GM21723 (cell line): ENCODE measurements at regions not wholly inside any gene's neighbourhood (a gene's known extent, or its start where the extent isn't known, plus 50 kb on each side); places are given as distances from the start of the nearest gene placed in this dataset.
"Not testable (repeated sequence)": the region's sequence is repeated elsewhere in the genome, so short reads cannot be mapped to it uniquely, and the experiment has no call there.

ENCODE experiments used
- ATAC-seq: cut with Tn5 transposase; IDR thresholded peaks from one replicate; pipeline ENCODE4 v1.9.1; 2021; ENCODE audit warnings: mild to moderate bottlenecking, moderate library complexity; ENCODE audit not compliant: unreplicated experiment

DNA sequence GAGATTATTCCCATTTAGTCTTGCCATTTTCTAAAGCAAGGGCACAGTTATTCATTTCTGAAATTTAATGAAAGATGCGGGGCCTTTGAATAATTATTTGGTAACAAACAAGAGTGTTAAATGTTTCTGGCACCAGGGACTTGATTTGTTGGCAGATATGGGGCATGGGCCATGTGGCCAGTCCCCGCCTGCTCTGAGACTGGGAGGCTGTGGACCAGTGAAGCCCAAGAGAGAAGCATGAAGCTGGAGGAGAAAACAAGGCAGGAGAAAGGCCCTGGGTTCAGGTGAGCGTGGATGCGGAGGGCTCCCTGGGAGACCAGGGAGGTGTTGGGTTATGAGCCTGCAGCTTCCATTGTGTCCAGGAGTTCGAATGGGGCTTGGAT, 378.5 kb downstream of the TCERG1L start:
- ATAC-seq: no peak

DNA sequence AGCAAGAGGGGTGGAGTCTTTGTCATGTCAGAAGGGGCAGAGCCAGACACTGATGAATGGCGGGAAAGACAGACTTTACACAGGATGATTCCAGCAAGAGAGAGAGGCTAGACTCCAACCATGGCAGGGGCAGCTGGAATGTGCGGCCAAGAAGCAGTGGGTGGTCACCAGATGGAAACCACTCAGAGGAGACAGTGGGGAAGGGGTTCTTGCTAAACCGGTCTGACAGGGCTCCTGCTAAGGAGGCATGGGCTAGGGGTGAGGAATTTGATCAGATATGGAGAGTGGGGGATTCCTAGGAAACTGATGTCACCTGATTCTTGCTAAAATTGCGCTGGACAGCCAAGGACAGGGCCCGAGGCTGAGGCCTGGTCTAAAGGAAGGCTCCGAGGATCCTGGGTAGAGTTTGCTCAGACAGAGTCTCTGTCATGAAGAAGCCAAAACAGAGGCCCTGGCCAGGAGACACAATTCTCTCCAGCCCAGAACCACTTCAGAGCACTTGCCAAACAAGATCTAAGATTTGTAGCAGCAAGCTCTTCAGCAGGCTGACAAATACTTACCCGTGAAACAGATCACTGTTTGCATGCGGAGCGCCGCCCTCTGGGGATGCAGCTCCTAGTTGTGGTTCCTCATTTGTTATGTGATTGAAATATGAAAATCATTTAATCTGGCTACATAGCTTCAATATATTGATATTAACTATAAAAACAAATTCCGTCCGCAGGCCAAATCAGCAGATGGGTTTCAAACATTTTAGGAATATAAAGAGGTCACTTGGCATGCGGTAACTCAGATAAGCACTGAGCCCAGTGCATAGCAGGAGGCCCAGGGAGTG, 377.0 kb downstream of the TCERG1L start:
- no peak for ATAC-seq

DNA sequence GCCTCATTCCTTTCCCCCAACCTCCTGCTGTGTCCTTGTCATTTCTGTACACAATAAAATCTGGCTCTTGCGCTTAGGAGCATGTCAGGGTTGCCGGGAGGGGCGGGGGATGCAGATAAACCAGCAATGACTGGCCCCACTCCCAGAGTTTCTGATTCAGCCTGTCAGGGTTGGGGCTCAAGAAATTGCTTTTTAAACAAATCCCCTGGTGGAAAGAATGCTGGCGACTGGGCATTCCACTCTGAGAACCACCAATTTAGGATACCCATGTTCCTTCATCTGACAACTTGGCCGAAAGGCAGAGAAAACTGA, 376.4 kb downstream of the TCERG1L start:
- ATAC-seq: no peak

DNA sequence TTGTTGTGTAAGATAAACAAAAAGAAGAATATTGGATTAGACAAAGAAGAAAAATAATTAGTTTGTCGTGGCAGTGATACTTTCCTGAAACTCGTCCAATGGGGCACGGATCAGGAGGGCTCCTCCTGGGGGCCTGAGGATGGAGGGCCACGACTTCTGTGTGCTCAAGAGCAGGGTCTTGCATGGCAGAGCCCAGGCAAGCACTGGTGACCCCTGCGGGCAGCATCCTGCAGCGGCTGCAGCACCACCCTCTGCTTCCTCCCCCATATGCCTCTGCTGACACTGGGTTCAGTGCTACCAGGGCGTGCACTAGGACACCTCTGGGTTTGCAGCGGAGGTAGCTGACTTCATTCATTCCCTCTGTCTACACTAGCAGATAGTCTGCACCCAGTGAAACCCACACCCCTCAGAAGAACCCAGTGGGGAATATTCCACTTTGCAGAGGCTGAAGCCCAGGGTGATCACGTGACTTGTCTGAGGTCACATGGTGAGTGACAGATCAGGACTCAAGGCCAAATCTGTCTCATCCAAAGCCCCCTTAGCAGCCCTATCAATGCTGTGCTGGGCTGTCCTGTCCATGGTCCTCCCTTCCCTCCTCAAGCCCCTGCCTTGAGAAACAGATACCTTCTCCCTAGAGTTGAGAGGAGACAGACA, 375.5 kb downstream of the TCERG1L start:
- ATAC-seq: no peak

DNA sequence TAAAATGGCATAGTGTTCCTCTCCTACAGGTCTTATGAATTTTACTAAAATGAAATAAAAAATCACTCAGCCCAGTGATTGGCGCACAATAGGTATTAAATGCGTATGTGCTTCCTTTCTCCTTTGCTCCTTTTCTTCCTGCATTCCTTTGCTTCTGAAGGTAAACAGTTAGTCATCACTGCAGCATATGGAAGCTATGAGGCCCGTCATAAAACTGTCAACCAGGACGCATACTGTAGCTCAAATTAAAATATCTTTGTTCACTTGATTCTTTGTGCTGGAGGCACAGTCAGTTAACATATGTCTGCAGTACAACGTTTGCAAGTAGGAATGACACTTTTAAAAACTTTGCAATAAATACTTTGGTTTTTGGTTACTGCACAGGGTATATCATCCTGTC, 374.7 kb downstream of the TCERG1L start:
- ATAC-seq: no peak

DNA sequence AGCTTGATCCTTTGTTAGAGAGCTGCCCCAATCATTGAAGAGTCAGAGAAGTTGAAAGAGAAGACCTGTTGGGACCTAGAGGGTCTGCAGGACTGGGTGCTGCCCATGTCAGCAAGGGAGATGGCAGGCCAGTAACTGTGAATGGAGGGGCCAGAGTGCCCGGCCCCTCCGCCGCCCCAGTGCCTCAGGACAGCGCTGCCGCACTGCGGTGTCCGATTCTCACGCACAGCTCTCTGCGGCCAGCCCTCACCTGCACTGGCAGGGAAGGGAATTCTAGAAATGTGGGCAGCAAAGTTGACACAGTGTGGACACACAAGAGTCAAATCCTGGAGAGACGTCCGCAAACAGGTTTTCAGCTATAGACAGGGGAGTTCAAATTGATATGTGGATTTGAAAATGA, 373.5 kb downstream of the TCERG1L start:
- ATAC-seq: no peak

DNA sequence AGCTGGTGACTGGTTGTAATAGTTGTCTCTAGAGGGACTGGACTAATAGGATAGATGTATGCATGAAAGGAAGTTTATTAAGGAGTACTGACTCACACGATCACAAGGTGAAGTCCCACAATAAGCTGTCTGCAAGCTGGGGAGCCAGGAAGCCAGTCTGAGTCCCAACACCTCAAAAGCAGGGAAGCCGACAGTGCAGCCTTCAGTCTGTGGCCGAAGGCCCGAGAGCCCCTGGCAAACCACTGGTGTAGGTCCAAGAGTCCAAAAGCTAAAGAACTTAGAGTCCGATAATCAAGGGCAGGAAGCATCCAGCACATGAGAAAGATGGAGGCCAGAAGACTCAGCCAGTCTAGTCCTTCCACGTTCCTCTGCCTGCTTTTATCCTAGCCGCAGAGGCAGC, 372.6 kb downstream of the TCERG1L start:
- not testable (repeated sequence) for ATAC-seq

DNA sequence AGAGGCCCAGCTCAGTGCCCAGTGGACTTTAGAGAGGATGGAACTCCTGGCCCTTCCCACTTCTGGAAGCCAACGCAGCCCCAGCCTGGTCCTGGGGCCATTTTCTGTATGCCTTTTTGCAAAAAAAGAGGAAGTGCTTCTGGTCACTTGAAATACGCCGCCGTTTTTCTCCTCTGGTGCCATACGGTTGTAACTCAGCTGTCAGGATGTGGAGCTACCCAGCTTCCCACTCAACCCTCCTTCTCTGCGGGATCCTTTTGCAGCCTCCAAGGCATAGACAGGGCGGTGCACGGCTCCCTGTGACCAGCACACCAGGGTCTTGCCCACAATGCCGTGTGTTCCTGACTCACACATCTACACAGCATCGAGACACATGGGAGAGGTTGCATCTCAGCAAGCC, 369.6 kb downstream of the TCERG1L start:
- no peak for ATAC-seq

DNA sequence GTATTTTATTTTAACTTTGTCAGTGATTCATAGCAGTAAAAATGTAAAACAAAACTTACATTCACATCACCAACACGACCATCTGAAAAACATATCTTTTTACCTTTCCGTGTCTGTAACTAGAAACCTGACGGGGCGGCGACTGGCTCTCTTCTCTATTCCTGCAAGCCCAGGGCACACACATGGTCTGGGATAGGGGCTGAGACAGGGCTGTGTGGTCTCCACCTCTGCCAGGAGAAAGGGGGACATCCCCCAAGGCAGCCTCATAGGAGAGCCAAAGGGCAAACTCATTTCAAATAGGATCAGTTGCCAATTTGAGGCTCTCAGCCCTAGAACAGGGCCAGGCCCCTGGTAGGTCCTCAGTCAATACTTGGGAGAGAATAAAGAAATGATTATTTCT, 359.4 kb downstream of the TCERG1L start:
- no peak for ATAC-seq

DNA sequence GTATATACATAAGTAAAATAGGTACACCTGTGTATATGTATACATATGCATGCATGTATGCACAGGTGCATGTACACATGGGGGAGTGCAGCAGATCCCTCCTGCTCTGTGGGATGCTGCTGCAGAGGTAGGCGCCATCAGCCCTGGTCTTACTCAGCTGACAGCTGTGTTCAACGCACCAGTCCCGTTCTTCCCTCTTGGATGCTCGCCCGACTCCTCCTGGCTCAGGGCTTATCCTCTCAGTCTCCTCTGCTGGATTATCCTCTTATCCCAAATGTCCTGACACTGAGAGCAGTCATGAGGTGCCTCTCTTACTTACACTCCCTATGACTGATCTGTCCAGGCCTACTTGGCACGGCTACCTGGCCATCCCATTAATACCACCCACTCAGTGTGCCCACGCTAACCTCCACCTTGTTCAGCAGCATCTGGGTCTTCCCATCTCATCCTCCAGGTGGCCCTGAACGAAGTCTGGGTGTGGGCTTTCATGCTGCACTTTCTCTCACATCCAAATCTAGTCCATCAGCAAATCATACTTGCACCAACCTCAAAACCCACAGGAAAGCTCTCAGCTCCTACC, 357.1 kb downstream of the TCERG1L start:
- no peak for ATAC-seq

DNA sequence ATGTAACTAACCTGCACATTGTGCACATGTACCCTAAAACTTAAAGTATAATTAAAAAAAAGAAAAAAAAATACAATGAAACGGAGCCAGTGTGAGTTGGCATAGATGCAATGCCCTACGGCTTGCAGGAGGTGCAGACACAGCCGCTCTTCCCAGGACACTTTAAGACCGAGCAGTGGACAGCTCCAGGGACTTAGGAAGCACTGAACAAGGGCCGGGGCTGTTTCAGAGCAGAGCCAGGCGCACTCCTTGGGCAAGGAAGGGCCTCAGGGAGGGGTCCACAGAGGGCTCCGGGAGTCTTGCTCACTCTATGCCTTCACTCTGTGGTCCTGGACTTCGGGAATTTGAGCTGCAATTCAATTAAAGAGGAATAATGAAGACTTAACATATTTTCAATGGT, 355.3 kb downstream of the TCERG1L start:
- no peak for ATAC-seq

DNA sequence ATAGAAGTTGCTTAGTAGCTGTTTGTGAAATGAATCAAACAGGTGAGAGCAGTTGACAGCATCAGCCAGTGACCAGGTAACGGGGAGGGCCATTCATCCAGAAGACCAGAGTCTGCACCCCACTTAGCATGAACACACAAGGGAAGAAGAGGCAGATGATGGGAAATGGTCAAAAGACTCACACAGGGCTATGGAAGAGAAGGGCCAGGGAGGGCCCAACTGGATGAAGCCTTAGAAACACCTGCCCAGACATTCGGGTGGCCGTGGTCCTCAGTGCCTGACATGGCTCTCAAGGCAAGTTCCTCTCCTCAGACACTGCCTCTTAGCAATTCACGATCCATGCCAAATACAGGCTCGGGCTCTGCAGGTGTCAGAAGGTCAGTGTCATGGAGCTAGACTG, 354.1 kb downstream of the TCERG1L start:
- no peak for ATAC-seq

DNA sequence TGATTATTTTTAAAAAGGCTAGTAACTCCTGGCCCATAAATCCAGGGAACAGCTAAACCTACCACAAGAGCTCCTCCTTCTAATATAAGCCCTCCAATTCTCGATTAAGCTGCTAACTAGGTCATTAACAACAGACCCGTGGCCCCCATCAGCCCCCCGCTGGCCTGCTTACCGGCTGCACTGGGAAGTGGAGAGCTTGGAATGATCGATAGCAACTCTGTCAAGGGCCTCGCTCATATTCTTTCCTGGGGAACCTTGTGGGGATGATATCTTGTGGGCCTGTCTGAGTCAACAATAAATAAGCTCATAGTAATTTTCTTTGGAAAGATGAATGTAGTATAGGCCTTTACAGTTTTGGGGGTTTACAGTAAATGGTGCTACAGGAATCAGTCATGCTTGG, 353.5 kb downstream of the TCERG1L start:
- no peak for ATAC-seq

DNA sequence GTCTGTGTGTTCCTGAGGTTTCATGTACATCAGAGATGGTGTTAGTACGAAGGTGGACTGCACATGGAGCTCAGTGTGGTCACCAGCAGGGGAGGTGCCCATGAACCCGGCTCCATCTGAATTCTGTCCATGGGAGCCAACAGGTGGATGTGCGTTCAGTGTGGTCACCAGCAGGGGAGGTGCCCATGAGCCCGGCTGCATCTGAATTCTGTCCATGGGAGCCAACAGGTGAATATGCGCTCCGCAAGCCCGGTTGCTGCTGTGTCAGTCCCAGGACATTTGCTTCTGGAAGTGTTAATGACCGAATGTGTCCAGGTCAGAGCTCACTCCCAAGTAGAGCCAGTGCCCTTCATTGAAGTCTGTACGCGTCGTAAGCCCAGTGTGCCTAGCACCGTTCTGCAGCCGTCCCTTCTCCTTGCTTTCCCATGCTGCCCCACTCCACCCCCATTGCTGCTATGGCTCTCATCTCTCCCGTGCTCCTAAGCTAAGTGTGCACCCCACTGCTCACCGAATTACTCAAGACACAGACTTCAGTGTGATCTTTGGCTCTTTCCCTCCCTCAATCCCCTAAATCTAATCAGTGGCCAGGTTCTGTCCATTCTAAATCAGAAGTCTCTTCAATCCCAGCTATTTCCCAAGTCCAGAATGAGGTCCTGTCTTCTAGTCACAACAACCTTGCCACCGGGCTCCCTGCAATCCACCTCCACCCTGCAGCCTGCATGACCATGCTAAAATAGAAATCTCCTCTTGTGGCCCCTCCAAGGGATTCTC, 352.4 kb downstream of the TCERG1L start:
- no peak for ATAC-seq

DNA sequence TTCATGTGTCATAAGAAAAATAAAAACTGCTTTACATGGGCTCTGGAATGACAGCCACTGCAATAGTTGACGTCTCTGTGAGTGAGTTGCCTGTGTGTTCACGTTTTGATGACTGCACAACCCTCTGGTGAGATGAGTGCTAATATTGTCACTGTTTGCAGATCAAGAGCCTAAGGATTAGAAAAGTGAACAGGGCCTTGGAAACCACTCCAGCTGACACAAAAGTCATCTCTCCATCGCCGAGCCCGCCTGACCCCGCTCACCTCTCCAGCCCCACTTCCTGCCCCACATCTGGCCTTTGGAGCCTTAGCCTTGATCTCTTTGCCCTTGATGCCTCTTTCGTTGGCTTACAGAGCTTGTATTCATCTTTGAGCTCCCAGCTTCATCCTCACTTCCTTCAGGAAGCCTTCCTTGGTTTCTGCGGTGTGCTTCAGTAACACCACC, 351.7 kb downstream of the TCERG1L start:
- no peak for ATAC-seq

DNA sequence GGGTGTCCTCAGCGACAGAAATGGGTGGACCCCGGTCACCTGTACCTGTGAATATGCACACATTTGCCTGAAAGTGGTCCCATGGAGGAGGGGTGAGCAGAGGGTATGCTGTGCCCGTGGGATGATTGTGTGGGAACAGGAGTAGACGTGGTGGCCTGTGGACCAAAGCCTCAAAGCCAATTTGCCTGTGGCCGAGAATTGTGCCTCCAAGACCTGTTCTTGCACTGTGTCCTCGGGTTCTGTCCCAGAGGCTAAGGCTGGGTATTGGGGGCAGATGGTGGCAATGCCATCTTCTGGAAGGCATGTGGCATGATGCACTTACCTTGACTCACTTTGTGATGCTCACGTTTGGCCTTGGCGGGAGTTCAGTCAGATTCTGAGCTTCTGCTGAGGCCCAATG, 351.0 kb downstream of the TCERG1L start:
- ATAC-seq: no peak

DNA sequence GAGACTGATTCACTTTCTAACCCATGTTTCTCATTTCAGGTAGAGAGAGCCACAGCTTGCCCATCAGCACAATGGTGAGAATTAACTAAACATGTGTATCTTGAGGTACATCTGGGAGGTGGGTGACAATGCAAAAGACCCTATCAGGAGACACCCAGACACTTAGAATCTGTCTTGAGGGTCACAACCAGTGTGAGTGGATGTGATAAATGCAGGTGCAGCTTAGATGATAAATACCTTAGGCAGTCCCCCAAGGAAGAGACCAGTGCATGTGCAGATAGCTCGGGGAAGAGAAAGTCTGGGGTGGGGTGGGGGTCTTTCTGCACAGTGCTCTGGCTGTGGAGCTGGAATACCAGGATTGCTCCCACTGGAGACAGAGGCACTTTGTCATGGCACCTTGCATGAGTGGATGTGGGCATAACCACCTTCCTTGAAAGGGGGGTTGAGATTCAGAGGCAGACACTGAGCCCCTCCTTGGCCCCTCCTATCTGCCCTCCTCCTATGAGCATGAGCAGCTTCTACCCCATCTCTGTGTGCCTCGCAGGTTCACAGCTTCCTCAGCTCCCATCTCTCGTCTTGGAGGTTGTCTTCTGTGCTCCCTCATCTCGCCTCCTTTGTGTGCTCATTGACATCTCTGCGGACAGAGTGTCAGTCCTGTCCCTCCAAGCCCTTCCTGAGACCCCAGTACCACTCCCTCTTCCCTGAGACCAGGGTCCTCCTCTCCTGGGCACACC, 349.8 kb downstream of the TCERG1L start:
- ATAC-seq: no peak

DNA sequence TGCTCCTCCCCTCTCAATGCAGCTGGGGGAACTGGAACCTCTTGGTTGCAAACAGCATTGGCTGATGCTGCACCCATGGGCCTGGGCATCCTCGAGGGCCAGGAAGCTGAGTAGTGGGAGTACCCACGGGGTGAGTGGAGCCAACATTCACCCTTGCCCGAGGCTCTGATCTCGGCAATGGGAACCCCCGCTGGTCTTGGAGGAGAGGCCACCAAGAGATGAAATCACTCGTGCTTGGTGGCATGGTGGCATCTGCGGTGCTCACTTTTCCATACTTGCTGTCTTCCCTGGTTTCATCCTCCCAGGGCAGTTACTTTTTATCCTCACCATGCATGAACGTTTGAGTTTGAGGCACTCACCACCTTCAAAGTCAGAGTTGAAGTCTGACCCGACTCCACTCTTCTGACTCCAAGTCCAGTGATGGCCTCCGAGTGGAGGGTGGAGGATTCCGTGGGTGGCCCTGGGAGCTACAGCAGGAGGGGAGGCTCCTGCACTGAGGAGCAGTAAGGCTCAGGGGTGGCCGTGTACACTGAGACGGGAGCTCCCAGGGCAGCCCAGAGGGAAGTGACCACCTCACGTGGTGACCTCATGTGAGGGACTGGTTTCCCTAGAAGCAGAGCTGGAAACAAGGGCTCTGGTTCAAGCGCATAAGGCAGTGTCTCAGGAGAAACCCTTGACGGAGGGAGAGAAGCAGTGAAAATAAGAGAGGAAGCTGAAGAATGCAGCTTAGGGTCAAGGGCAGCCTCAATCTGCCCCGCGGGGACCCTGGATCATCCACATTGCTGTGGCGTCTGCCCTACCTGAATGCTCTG, 349.1 kb downstream of the TCERG1L start:
- ATAC-seq: no peak

DNA sequence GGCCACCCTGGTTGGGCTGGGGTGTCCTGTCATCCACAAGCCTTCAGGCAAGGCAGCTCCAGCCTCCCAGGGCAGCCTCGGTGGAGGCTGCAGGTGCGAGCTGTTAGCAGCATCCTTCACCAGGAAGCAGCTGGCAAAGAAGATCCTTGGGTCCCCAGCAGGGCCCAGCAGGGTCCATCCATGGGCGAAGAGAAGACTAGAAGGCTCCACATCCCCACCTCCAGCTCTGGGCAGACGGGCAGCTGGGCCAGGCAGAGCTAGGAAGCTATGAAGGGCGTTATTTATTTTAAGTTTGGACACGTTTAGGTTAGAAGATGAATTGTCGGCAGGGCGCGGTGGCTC, 348.5 kb downstream of the TCERG1L start:
- no peak for ATAC-seq

DNA sequence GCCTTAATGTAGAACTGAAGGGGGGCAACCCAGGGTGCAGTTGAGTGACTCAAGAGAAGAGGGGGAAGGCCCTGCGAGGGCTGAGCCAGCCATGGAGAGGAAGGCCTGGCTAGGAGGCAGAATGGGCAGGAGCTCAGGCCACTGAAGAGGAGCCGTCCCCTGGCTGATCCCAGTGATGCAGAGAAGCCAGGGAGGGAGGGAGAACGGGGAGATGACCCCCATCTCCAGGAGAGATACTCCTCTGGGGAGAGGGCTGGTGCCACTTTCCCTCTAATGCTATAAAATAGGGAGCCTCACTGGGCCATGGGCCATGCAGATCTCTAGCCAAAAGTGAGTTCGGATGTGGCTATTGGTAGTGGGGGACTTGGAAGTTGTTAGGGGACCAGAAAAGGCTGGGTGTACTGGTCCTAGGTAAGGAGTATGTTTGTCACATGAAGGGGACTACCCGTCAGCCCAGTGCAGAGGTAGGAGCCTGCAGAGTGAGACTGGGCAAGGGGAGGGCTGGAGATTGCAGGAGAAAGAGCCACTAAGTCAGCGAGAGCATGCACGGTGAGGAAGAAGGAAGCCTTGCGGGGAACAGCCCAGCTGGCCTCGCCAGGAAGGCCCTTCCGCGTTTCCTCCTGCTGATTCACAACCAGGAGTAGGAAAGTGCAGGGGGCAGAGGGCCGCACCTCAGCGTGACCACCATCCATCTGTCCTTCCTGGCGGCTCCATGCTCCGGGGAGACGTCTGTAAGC, 347.6 kb downstream of the TCERG1L start:
- no peak for ATAC-seq
